ENCODE measurements at regions not wholly inside any gene's neighbourhood (a gene's known extent, or its start where the extent isn't known, plus 50 kb on each side); places are given as distances from the start of the nearest gene placed in this dataset.
"Not testable (repeated sequence)": the region's sequence is repeated elsewhere in the genome, so short reads cannot be mapped to it uniquely, and the experiment has no call there.

DNA sequence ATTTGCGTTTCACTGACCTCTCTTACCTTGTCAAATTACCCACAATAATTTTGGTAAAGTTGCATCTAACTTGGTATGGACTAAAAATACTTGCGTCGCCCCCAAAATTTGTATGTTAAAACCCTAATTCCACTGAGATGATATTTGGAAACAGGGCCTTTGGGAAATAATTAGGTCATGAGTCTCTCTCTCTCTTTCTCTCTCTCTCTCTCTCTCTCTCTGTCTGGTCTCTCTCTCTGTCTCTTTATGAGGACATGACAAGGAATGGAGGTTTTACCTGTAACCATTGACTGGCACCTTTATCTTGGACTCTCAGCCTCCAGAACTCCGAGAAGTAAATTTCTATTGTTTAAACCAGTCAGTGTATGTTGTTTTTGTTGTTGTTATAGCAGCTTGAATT is 111.5 kb upstream of the BDP1 start:
- H3K27ac ChIP-seq (ENCODE audit: low read depth, low read length); H3K27me3 ChIP-seq (replicated peaks in 1 of 4; ENCODE audit: control insufficient read depth in 3 of 4, extremely low read depth in 1 of 4, insufficient read depth in 3 of 4, low read length in 3 of 4); H3K9ac ChIP-seq (replicated peaks in 1 of 4; ENCODE audit: extremely low read depth in 1 of 4, low read depth in 3 of 4, low read length in 3 of 4); H3K9me3 ChIP-seq (ENCODE audit: insufficient read depth in 2 of 2, low read depth in 1 of 2, low read length in 1 of 2); H3K23me2 ChIP-seq (ENCODE audit: low read depth, low read length); H4K5ac ChIP-seq (ENCODE audit: insufficient read length, low read depth, low read length); H3K79me1 ChIP-seq (ENCODE audit: low read depth, low read length); H3K36me3 ChIP-seq (ENCODE audit: control insufficient read depth in 2 of 4, insufficient read depth in 4 of 4, low read length in 3 of 4); H2BK120ac ChIP-seq (replicated peaks; ENCODE audit: low read depth, low read length); H2AFZ ChIP-seq (ENCODE audit: low read length); H3K4me3 ChIP-seq (ENCODE audit: extremely low read depth in 1 of 4, insufficient read depth in 2 of 4, low read depth in 3 of 4, low read length in 4 of 4); H2BK15ac ChIP-seq (ENCODE audit: low read length); H3K14ac ChIP-seq (ENCODE audit: insufficient read length); FAIRE-seq; H2BK12ac ChIP-seq (ENCODE audit: low read depth, low read length); H3K18ac ChIP-seq (ENCODE audit: extremely low read depth, low read length); H3K79me2 ChIP-seq (ENCODE audit: control insufficient read depth in 1 of 2, insufficient read depth in 2 of 2, low read length in 2 of 2); H3K4me2 ChIP-seq (ENCODE audit: insufficient read depth in 1 of 2, low read depth in 2 of 2, low read length in 2 of 2); H2AK5ac ChIP-seq (ENCODE audit: low read depth, low read length); H2BK5ac ChIP-seq (ENCODE audit: low read depth, low read length); H2BK20ac ChIP-seq (ENCODE audit: low read length); H4K8ac ChIP-seq (ENCODE audit: extremely low read depth, insufficient read depth, low read length); CTCF ChIA-PET (ENCODE audit: partially characterized antibody); H3K23ac ChIP-seq (ENCODE audit: insufficient read length); H4K91ac ChIP-seq (replicated peaks; ENCODE audit: insufficient read length, low read length); H3K4ac ChIP-seq (replicated peaks; ENCODE audit: insufficient read length, low read depth, low read length); H3K56ac ChIP-seq (replicated peaks; ENCODE audit: insufficient read length, low read depth, low read length); POLR2A ChIA-PET (ENCODE audit: partially characterized antibody); DNase-seq (ENCODE audit: low read depth in 1 of 2, low spot score in 2 of 2); H3K4me1 ChIP-seq (replicated peaks in 1 of 4; ENCODE audit: control insufficient read depth in 3 of 4, insufficient read depth in 4 of 4, low read length in 3 of 4); H4K20me1 ChIP-seq (replicated peaks in 1 of 2; ENCODE audit: control insufficient read depth in 1 of 2, insufficient read depth in 2 of 2, low read length in 2 of 2): not testable (repeated sequence)
- WGBS, 2 experiments (ENCODE audit: extremely low coverage in 1 of 2, insufficient coverage in 1 of 2, insufficient read length in 1 of 2, insufficient replicate concordance in 2 of 2, low coverage in 1 of 2, low lambda C conversion rate in 2 of 2, missing lambda C conversion rate in 1 of 2), result no CpG with 5 or more reads among the region's 4 CpGs

- H2BK20ac ChIP-seq (ENCODE audit: low read length); H3K9ac ChIP-seq (replicated peaks in 1 of 4; ENCODE audit: extremely low read depth in 1 of 4, low read depth in 3 of 4, low read length in 3 of 4); H3K23ac ChIP-seq (ENCODE audit: insufficient read length); H3K56ac ChIP-seq (replicated peaks; ENCODE audit: insufficient read length, low read depth, low read length); H3K9me3 ChIP-seq (ENCODE audit: insufficient read depth in 2 of 2, low read depth in 1 of 2, low read length in 1 of 2); H3K18ac ChIP-seq (ENCODE audit: extremely low read depth, low read length); FAIRE-seq; H2AK5ac ChIP-seq (ENCODE audit: low read depth, low read length); H3K79me2 ChIP-seq (ENCODE audit: control insufficient read depth in 1 of 2, insufficient read depth in 2 of 2, low read length in 2 of 2); H3K4ac ChIP-seq (replicated peaks; ENCODE audit: insufficient read length, low read depth, low read length); H3K4me1 ChIP-seq (replicated peaks in 1 of 4; ENCODE audit: control insufficient read depth in 3 of 4, insufficient read depth in 4 of 4, low read length in 3 of 4); H4K20me1 ChIP-seq (replicated peaks in 1 of 2; ENCODE audit: control insufficient read depth in 1 of 2, insufficient read depth in 2 of 2, low read length in 2 of 2); H3K36me3 ChIP-seq (ENCODE audit: control insufficient read depth in 2 of 4, insufficient read depth in 4 of 4, low read length in 3 of 4); H3K4me3 ChIP-seq (ENCODE audit: extremely low read depth in 1 of 4, insufficient read depth in 2 of 4, low read depth in 3 of 4, low read length in 4 of 4); H4K5ac ChIP-seq (ENCODE audit: insufficient read length, low read depth, low read length); H3K79me1 ChIP-seq (ENCODE audit: low read depth, low read length); H4K91ac ChIP-seq (replicated peaks; ENCODE audit: insufficient read length, low read length); H2BK5ac ChIP-seq (ENCODE audit: low read depth, low read length); H2AFZ ChIP-seq (ENCODE audit: low read length); H2BK15ac ChIP-seq (ENCODE audit: low read length); H3K27ac ChIP-seq (ENCODE audit: low read depth, low read length); POLR2A ChIA-PET (ENCODE audit: partially characterized antibody); H3K4me2 ChIP-seq (ENCODE audit: insufficient read depth in 1 of 2, low read depth in 2 of 2, low read length in 2 of 2); CTCF ChIA-PET (ENCODE audit: partially characterized antibody); H3K23me2 ChIP-seq (ENCODE audit: low read depth, low read length); H4K8ac ChIP-seq (ENCODE audit: extremely low read depth, insufficient read depth, low read length); H3K27me3 ChIP-seq (replicated peaks in 1 of 4; ENCODE audit: control insufficient read depth in 3 of 4, extremely low read depth in 1 of 4, insufficient read depth in 3 of 4, low read length in 3 of 4); H3K14ac ChIP-seq (ENCODE audit: insufficient read length); H2BK12ac ChIP-seq (ENCODE audit: low read depth, low read length); H2BK120ac ChIP-seq (replicated peaks; ENCODE audit: low read depth, low read length); DNase-seq (ENCODE audit: low read depth in 1 of 2, low spot score in 2 of 2): not testable (repeated sequence)
- 76% methylated on average over 6 of the region's 6 CpGs; no CpG with 5 or more reads in 1 of the 2 experiments for WGBS, 2 experiments (ENCODE audit: extremely low coverage in 1 of 2, insufficient coverage in 1 of 2, insufficient read length in 1 of 2, insufficient replicate concordance in 2 of 2, low coverage in 1 of 2, low lambda C conversion rate in 2 of 2, missing lambda C conversion rate in 1 of 2)
Measured at GRCh38 chr5:71372601-71373000, 82.8 kb upstream of the BDP1 start.
